ENCODE measurements at regions not wholly inside any gene's neighbourhood (a gene's known extent, or its start where the extent isn't known, plus 50 kb on each side); places are given as distances from the start of the nearest gene placed in this dataset.

- TF ChIP-seq, protein P1, sequence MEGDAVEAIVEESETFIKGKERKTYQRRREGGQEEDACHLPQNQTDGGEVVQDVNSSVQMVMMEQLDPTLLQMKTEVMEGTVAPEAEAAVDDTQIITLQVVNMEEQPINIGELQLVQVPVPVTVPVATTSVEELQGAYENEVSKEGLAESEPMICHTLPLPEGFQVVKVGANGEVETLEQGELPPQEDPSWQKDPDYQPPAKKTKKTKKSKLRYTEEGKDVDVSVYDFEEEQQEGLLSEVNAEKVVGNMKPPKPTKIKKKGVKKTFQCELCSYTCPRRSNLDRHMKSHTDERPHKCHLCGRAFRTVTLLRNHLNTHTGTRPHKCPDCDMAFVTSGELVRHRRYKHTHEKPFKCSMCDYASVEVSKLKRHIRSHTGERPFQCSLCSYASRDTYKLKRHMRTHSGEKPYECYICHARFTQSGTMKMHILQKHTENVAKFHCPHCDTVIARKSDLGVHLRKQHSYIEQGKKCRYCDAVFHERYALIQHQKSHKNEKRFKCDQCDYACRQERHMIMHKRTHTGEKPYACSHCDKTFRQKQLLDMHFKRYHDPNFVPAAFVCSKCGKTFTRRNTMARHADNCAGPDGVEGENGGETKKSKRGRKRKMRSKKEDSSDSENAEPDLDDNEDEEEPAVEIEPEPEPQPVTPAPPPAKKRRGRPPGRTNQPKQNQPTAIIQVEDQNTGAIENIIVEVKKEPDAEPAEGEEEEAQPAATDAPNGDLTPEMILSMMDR (conservative IDR thresholded peaks at IDR 0.05): no peak
- no peak for TF ChIP-seq ZFX (IDR thresholded peaks at IDR 0.05)
Measured at GRCh38 chr18:44601447-44601846, 79.2 kb upstream of the SETBP1 start.
